Left lobe of liver (tissue), 2 donors: ENCODE measurements at regions not wholly inside any gene's neighbourhood (a gene's known extent, or its start where the extent isn't known, plus 50 kb on each side); places are given as distances from the start of the nearest gene placed in this dataset.
"Not testable (repeated sequence)": the region's sequence is repeated elsewhere in the genome, so short reads cannot be mapped to it uniquely, and the experiment has no call there.

ENCODE experiments used
- ATAC-seq: fragments of 200-7000 bp; cut with Tn5 transposase; one replicate; pipeline ENCODE4 v1.9.1; 2020; ENCODE audit warnings: mild to moderate bottlenecking, moderate library complexity
- DNase-seq: peaks from one replicate; pipeline ENCODE4 v3.0.0-alpha.2; 2020; ENCODE audit warnings: low spot score
- donor health status: DM: no; HTN: no; CAD: no; lungs with moderate emphysema.
- donor health status: DM: no; HTN: yes; CAD: no.

DNA sequence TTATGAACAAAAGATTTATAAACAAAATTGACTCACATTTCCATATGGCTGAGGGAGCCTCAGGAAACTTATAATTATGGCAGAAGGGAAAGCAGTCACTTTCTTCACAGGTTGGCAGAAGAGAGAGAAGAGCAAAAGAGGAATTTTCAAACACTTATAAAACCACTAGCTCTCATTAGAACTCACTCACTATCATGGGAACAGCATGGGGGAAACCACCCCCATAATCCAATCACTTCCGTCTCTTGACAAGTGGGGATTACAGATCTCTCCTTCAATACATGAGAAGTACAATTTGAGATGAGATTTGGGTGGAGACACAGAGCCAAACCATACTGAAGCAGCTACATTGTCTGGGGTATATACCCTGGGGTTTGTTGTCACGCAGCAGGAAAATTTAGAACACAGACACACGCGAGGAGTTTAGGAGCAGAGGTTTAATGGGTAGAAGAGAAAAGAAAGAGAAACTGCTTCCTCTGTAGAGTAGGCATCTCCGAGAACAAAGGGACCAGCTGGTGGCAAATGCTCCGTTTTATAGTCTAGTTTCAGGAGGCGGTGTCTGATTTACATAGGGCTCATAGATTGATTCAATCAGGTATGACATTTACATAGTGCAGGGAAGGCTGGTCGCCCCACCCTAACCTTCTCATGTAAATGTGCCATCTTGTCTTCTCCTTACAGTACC, 2277.7 kb upstream of the AGA start:
- no peak for DNase-seq
- ATAC-seq, result no peak

DNA sequence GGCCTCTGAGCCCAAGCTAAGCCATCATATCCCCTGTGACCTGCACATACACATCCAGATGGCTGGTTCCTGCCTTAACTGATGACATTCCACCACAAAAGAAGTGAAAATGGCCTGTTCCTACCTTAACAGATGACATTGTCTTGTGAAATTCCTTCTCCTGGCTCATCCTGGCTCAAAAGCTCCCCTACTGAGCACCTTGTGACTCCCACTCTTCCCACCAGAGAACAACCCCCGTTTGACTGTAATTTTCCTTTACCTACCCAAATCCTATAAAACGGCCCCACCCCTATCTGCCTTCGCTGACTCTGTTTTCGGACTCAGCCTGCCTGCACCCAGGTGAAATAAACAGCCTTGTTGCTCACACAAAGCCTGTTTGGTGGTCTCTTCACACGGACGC, 2284.3 kb upstream of the AGA start:
- not testable (repeated sequence) for DNase-seq, ATAC-seq

DNA sequence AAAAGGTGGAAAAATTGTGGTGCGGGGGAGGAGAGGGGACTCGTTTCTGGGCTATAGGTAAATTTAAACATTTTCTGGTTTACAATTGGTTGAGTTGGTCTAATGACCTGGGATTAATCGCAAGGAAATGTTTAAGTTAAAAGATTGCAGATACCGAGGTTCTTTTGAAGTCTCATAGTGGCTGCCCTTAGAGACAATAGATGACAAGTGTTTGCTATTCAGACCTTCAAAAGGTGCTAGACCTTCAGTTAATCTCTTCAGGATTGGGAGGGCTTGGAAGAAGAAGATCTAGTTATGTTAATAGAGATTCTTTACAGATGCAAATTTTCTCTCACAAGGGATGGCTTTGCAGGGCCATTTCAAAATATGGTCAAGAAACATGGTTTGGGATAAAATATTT, 2286.1 kb upstream of the AGA start:
- no peak for ATAC-seq
- no peak for DNase-seq

DNA sequence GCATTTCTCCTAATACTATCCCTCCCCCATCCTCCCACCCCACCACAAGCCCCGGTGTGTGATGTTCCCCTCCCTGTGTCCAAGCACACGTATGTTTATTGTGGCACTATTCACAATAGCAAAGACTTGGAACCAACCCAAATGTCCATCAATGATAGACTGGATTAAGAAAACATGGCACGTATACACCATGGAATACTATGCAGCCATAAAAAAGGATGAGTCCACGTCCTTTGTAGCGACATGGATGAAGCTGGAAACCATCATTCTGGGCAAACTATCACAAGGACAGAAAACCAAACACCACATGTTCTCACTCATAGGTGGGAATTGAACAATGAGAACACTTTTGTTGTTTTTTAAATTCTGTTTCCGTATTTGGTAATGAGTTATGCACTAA, 2294.6 kb upstream of the AGA start:
- not testable (repeated sequence) for ATAC-seq

DNA sequence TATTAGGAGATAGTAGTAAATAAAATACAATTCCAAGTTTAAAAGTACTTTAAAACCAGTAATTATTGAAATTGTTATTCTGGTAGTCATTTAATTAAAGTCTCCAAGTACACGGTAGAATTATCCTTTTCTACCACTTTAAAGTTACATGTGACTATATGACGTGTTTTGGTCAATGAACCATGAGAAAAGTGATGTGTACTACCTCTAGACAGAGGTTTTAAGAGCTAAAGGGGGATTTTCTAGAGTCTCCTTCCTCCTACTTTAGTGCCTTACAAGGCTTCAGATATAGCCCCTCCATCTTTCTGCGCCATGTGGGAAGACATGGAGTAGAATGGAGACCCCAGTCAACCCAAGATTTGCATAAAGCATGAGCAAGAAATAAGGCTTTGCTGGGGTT, 2296.6 kb upstream of the AGA start:
- ATAC-seq, result no peak

More for the DNA sequence above, 2294.6 kb upstream of the AGA start:
- not testable (repeated sequence) for DNase-seq

DNA sequence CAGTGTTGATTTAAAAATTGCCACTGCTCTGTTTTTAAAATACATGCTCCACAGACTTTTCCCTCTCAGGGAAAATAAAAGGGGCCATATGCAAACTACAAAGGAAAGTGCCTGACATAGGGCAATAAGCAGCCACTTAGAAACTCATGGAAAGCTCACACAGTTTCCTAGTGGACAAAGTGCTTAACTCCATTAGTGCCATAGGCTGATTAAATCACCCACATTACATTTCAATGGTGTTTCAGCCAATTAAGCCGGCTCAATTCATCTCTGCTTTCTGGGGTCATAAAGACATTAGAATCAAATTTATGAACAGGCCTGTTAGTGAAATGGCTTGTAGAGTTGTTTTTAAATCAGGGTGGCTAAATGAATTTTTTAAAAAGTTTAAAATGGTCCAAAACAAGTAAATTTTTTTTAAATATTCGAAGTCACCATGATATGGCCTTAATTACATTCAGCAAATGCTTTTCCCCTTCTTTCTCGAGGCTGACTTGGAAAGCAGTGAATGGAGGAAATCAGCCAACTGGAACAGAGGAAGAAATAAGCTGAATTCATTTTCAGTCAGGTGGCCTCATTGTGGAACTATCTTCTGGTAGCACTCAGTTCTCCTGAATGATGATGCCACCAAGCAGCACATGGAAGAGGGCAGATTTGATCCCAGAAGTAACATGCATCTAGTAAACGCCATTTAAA, 2305.1 kb upstream of the AGA start:
- DNase-seq, result no peak

More for the DNA sequence above, 2296.6 kb upstream of the AGA start:
- no peak for DNase-seq

DNA sequence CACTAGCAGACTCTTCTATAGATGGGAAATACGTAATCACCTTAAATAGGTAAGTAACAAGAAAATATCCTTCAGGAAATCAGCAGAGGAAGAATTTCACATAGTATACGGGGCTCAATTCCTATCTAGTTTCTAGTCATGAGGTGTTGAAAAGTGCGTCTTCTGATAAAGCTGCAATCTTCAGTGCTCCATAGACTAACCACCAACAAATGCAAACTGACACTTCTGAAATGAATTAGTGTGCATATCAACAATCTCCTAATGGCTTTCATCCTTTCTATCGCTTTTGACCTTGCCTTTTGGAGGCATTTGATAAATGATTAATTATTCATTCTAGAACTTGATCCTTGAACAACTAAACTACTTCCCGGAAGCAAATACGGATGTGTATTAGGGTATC, 2306.6 kb upstream of the AGA start:
- DNase-seq (no peak), ATAC-seq (no peak)

More for the DNA sequence above, 2305.1 kb upstream of the AGA start:
- ATAC-seq, result no peak

DNA sequence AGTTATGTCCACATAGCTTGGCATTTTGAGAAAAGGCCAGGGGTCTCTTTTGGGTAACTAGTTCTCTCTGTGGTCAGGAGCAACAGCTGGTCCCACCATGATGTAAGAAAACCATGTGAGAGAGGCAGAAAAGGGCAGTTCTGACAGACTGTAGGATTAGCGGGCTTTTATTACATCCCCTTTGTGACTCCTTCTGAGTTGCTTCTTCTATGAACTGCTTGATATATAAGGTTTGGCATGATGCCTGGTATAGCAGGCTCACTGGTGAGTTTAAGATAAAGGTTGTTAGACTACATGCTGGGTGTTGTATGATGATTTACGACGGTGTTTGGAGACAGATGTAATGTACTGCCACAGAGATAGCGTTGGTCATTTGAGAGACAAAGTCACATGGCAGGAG, 2308.1 kb upstream of the AGA start:
- no peak for ATAC-seq
- no peak for DNase-seq

DNA sequence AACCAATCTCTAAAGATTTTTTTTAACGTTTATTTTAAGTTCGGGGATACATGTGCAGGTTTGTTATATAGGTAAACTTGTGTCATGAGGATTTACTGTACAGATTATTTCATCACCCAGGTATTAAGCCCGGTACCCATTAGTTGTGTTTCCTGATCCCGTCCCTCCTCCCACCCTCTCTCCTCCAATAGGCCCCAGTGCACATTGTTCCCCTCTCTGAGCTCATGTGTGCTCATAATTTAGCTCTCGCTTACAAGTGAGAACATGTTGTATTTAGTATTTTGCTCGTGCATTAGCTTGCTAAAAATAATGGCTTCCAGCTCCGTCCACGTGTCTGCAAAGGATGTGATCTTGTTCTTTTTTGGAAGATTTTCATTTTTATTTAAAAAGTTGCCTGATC, 2309.4 kb upstream of the AGA start:
- ATAC-seq (no peak), DNase-seq (no peak)

DNA sequence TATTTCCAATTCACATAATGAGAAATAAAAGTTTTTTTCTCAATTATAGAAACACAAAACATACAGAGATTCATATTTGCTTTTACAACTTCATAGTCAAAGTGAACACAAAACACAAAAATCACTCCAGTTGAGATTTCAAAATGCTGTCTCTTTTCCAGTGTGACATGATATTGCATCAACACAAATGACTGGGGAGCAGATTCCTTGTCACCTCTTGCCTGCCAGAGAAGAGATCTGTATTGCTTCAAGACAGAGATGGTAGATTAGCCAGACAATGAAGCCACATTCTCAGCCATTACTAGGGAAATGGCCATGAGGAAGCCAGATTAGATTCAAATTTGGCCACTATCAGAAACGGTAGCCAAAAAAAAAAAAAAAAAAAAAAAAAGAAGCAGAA, 2313.1 kb upstream of the AGA start:
- ATAC-seq (no peak), DNase-seq (no peak)

DNA sequence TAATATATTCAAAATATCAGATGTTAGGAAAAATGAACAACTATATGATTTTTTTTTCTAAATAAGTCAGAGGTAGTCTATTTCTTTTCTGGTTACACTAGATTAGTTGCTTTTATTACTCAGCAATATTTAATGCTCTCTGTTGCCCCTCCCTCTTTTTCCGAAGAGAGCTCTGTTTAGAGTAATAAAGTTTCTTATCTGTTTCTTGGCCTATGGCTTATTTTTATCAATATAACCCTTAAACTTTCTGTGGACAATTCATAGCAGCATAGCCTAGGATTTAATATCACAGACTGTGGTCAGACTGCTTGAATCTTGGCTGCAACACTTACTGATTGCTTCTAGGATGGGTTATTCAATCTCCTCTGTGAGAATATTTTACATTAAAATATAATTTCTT, 2315.4 kb upstream of the AGA start:
- ATAC-seq (no peak), DNase-seq (no peak)

DNA sequence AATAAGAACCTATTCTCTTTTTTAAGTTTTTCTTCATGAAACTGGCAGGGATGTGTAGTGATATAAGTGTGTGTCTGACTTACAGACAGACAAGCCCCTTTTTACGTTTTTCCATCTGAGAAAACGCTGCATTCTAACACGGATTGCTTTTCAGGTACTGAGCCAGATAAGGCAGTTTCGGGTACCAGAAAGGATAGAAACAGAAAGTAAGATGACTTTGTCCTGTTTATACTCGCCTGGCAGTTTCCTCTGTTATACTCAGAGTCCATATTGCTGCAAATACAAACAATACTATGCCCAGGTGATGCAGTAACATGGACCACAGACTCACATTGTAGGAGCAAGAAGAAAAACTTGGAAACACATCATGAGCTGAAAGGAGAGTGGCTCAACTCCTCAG, 2320.6 kb upstream of the AGA start:
- ATAC-seq, result no peak
- no peak for DNase-seq

DNA sequence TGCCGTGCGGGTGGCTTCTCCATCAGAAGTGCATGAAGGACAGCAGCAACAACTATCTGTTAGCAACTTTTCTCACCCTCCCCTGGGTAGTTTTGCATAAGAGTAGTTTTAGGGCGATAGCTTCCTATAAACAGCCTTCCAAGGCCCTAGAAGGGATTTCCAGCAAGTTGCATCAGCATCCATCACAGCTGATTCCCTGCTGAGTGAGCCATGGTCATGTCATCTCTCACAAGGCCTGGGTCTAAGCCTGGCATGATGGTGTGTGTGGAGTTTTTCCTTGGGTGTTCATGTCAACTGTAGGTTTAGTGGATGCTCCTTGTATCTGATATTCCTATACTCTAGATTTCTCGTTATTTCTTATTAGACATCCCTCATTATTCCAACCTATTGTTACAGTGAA, 2324.7 kb upstream of the AGA start:
- no peak for ATAC-seq

DNA sequence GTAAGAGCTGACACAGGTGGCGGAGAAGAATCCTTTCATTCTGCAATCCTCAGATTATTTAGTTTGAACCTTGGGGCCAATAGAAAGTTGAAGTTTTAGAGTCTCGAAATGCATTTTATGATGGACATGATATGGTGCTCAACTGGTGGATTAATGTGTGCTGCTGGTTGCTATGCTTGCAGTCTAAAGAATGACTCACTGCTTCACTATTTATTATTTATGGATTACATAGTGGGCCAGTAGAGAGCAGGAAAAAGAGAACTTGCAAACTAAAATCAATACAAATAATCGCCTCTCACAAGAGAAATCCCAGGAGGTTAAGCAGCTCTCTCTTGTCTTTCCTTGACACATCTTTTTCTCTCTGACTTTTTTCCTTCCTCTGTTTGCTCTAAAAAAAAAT, 2326.8 kb upstream of the AGA start:
- DNase-seq, result no peak
- ATAC-seq, result no peak

More for the DNA sequence above, 2324.7 kb upstream of the AGA start:
- no peak for DNase-seq

DNA sequence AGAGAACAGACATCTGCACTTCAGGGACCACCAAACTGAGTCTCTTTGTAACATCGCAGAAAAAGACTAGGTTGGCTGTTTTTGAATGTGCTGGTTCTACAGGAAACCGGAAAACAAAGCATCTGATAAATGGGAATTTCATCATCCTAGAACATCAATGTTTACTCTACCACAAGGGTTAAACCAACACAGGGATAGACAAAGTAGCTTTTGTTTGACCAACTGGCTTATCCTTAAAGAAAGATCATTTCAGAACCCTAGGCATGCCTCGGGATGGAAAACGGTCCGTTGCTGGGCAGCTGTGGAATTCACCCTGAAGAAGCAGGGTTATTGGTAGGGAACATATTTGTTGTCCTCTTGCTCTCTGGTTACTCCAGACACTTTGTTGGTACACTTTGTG, 2355.5 kb upstream of the AGA start:
- ATAC-seq, result no peak
- DNase-seq, result no peak

DNA sequence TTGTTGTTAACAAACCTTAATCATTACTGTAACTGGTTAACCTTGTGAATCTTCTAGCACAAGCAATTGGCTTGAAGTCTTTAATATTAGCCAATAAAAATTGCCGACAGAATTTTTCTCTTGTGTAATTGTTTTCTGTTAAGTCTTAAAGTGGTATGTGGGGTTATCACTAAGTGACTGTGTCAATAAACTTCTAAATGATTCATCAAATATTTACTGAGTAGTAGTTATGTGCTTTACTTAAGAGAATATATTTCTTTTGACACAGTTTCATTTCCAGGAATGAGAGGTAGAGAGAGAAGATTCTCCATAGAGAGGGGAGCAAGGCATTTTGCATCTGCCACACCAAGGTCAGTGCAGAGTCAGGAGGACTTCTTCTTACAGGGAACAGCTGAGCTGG, 2361.6 kb upstream of the AGA start:
- ATAC-seq (no peak), DNase-seq (no peak)

DNA sequence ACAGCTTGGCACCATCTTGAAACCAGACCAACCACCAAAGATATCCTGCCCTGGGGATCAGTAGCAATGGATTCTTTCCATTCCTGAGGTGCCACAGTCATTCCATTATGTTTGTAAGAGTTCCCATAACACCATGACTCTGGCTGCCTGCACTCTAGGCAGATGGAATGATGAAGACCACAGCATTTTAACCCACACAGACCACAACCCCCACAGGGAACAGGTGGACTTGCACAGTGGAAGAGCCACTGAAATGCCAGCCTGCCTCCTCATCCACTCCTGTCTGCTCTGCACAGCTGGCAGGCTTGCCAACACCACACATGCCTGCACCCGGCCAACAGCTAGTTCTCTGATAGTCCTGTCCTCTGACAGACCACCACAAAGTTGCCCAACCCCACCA, 2362.2 kb upstream of the AGA start:
- no peak for ATAC-seq
- no peak for DNase-seq

DNA sequence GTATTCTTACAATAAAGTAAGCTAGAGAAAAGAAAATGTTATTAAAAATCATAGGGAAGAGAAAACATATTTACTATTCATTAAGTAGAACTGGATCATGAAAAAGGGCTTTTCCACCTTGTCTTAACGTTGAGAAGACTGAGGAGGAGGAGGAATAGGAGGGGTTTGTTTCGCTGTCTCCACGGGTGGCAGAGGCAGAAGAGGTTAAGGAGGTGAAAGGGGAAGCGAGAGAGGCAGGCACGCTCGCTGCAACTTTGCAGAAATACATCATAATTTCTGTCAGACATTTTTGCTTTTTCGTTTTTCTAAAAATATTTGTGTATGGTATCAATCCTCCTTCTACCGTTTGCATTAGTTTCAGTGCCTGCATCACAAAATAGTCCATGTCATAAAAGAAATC, 2375.1 kb upstream of the AGA start:
- no peak for ATAC-seq
- DNase-seq, result no peak

DNA sequence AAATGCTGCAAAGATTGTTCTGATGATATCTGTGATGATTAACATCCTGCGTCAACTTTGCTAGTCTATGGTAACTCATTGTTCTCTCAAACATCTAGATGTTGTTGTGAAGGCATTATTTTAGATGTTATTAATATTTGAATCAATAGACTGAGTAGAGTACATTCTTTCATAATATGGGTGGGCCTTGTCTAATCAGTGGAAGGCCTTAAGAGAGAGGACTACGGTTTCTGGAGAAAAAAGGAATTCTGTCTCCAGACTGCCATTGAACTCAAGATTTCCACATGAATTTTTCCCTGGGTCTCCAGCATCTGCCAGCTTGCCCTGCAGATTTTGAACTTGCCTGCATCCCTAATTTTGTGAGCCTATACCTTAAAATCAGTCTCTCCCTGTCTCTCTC, 2381.1 kb upstream of the AGA start:
- DNase-seq, result no peak
- ATAC-seq, result no peak

DNA sequence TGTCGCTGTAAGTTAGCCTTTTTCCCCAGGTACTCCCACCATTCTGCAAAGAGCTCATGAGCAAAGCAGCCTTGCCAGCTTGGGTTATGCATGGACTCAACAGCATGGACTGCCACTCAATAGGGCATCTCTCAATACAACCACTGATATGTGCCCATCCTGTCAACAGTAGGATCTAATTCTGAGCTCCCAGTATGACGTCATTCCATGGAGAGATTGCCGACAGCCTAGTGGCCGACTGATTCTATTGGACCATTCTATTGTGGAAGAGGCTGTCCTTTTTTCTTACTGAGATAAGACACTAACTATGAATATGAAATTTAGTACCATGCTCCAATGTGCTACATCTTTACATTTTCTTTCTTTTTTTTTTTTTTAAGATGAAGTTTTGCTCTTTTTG, 2389.0 kb upstream of the AGA start:
- no peak for DNase-seq
- no peak for ATAC-seq

DNA sequence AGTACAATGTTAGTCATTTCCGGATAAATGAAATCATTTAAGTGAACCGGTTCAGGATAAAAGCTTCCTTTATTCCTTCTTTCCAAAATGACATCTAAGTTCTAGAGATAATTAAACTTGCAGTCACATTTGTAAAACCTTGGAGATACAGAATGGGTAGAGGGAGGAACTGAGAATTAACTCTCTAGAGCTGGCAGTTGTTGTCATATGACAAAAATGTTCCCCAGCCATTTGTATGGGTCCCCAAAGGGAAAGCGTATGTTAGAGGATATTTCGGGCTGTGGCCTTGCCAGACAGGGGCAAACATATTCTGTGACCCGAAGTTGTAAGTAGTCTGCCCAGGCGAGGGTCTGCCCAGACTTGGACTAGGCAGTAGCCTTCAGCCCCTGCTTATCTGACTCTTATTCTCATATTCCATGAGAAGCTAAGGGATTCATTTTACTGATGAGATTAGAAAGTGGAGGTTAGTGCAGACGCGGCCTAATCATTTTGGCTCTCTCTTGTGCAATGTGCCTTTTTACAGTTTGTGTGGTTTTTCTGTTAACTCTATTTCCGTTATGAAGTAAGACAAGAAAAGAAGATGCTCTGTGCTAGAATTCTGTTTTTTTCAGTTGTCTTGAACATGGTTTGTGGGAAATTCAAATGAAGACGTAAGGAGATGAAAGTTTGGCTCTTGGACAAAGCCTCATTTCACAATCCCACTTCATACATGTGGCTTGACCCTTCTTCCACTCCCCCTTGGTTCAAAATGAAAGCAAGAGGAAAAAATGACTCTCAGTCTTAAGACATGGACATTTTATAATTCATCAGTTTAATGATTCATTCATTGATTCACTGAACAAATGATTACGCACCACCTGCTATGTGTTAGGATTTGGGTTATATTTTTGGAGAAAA, 2394.2 kb upstream of the AGA start:
- ATAC-seq, result no peak

DNA sequence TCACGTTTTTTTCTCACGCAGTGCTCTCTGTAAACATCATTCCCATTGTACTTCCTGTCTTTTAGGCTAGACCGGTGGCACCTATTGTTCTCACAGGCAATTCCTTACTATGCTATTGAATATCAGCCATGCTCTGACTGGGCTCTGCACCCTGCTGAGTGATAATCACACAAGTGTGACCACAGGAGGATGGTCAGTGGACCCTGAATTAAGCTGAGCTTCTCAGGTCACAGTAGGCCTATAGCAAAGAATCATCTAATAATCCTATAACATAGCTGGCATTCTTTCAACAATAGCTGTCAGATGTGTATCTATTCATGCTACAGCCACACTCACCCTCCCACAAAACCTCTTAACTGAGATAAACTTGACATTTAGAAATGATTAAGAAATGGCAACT, 2399.8 kb upstream of the TENM3 start:
- DNase-seq (no peak), ATAC-seq (no peak)

More for the DNA sequence above, 2394.2 kb upstream of the AGA start:
- DNase-seq, result no peak
